Vagina (tissue), 2 donors: ENCODE measurements at regions not wholly inside any gene's neighbourhood (a gene's known extent, or its start where the extent isn't known, plus 50 kb on each side); places are given as distances from the start of the nearest gene placed in this dataset.

Experiments
- DNase-seq, 2 donors: peaks; one replicate each; pipeline ENCODE4 v3.0.0-alpha.2; 2017; ENCODE audit errors: extremely low spot score in 2 of 2
- H3K27ac ChIP-seq: fragments of 200-600 bp; sonication (generic); one replicate; pipeline ENCODE4 v1.5.1; 2019
- H3K27me3 ChIP-seq: fragments of 200-600 bp; sonication (generic); one replicate; pipeline ENCODE4 v1.5.1; 2019
- H3K36me3 ChIP-seq, 2 donors: fragments of 200-600 bp; sonication (generic); one replicate each; pipeline ENCODE4 v1.5.1; 2017 to 2019
- H3K4me1 ChIP-seq: fragments of 200-600 bp; sonication (generic); one replicate; pipeline ENCODE4 v1.5.1; 2019
- H3K4me3 ChIP-seq, 2 donors: fragments of 200-600 bp; sonication (generic); 1 replicate in 1 of 2; 2 replicates in 1 of 2; pipeline ENCODE4 v1.5.1; 2016 to 2019
- H3K9me3 ChIP-seq: fragments of 200-600 bp; sonication (generic); one replicate; pipeline ENCODE4 v1.5.1; 2019
- POLR2A ChIP-seq, 2 donors: fragments of 450-650 bp; IDR thresholded peaks; one replicate each; pipeline ENCODE4 v1.6.1; 2017; ENCODE audit warnings: antibody characterized with exemption in 2 of 2, mild to moderate bottlenecking in 2 of 2, moderate library complexity in 2 of 2
- POLR2AphosphoS5 ChIP-seq, 2 donors: sonication (generic); formaldehyde crosslinking; IDR thresholded peaks; one replicate each; pipeline ENCODE4 v1.9.0; 2017; ENCODE audit warnings: antibody characterized with exemption in 2 of 2, mild to moderate bottlenecking in 2 of 2, low read depth in 1 of 2; ENCODE audit not compliant: insufficient read depth in 1 of 2
- intact Hi-C: fragments of 100-400 bp; cut with DNase I; formaldehyde crosslinking; loops from one replicate; pipeline ENCODE4 v1.15.1; 2023
- TF ChIP-seq, protein P1 (sequence below), 3 experiments: fragments of 450-650 bp in 2 of 3; fragments of 200-600 bp in 1 of 3; sonication (generic) in 1 of 3; IDR thresholded peaks; one replicate each; pipeline ENCODE4 v1.5.1; 2017 to 2019; ENCODE audit warnings: antibody characterized with exemption in 3 of 3, mild to moderate bottlenecking in 2 of 3, moderate library complexity in 2 of 3

DNA sequence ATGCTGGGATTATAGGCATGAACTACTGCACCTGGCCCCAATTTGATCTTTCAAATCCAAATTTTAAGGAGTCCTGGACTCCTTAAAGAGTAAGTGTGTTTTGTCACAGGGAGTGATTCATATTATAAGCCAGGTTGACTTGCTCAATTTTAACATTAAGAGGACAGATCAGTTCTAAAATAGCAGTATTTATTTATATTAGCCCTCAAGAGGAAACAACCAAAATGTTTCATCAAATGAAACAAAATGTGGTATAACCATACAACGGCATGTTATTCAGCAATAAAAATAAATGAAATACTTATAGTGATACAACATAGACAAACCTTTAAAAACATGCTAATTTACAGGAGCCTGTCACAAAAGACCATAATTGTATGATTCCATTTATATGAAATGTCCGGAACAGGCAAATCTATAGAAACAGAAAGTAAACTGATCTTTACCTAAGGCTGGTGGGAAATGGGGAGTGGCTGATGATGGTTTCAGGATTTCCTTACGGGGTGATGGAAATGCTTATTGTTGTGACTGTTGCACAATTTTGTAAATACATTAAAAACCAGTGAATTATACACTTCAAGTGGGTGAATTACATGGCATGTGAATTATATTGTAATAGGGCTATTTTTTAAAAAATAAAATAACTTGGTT is 637.4 kb downstream of the MMUT start:
- TF ChIP-seq POLR2A (IDR thresholded peaks at IDR 0.05) (no peak), POLR2AphosphoS5 (IDR thresholded peaks at IDR 0.05; ENCODE audit: insufficient read depth in 1 of 2, low read depth in 1 of 2) (no peak)
- TF ChIP-seq, protein P1, sequence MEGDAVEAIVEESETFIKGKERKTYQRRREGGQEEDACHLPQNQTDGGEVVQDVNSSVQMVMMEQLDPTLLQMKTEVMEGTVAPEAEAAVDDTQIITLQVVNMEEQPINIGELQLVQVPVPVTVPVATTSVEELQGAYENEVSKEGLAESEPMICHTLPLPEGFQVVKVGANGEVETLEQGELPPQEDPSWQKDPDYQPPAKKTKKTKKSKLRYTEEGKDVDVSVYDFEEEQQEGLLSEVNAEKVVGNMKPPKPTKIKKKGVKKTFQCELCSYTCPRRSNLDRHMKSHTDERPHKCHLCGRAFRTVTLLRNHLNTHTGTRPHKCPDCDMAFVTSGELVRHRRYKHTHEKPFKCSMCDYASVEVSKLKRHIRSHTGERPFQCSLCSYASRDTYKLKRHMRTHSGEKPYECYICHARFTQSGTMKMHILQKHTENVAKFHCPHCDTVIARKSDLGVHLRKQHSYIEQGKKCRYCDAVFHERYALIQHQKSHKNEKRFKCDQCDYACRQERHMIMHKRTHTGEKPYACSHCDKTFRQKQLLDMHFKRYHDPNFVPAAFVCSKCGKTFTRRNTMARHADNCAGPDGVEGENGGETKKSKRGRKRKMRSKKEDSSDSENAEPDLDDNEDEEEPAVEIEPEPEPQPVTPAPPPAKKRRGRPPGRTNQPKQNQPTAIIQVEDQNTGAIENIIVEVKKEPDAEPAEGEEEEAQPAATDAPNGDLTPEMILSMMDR (IDR thresholded peaks at IDR 0.05), result no peak
- Histone ChIP-seq H3K36me3 (no peaks in the 10 kb centered on the region), H3K4me3 (no peak overlapping the region), H3K27me3 (no peaks in the 10 kb centered on the region), H3K27ac (no peak overlapping the region), H3K4me1 (peaks cover 7% of the 10 kb centered on the region), H3K9me3 (no peaks in the 10 kb centered on the region)
- no peak for DNase-seq
- intact Hi-C loops, result no loop called here

DNA sequence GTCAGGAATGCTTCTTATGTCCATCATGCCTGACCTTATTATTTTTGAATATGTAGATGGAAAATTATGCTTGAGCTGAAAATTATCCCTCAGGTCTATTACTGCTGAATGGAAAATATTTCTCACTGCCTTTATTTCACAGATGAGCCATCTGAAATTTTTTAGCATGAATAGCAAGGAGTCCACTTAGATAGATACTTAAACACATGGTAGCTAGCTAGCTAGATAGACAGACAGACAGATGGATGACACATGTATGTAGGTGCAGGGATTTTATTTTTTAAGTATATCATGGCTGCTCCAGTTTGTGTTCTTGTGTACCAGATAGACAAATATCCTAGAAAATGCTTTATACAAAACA is 645.0 kb downstream of the MMUT start:
- Histone ChIP-seq H3K36me3 (no peaks in the 10 kb centered on the region), H3K9me3 (no peaks in the 10 kb centered on the region), H3K27me3 (no peaks in the 10 kb centered on the region), H3K4me3 (no peak overlapping the region), H3K27ac (no peak overlapping the region), H3K4me1 (no peaks in the 10 kb centered on the region)
- no peak for DNase-seq
- TF ChIP-seq POLR2AphosphoS5 (IDR thresholded peaks at IDR 0.05; ENCODE audit: insufficient read depth in 1 of 2, low read depth in 1 of 2), result no peak
- TF ChIP-seq, protein P1 (IDR thresholded peaks at IDR 0.05), result no peak
- intact Hi-C loops, result no loop called here

DNA sequence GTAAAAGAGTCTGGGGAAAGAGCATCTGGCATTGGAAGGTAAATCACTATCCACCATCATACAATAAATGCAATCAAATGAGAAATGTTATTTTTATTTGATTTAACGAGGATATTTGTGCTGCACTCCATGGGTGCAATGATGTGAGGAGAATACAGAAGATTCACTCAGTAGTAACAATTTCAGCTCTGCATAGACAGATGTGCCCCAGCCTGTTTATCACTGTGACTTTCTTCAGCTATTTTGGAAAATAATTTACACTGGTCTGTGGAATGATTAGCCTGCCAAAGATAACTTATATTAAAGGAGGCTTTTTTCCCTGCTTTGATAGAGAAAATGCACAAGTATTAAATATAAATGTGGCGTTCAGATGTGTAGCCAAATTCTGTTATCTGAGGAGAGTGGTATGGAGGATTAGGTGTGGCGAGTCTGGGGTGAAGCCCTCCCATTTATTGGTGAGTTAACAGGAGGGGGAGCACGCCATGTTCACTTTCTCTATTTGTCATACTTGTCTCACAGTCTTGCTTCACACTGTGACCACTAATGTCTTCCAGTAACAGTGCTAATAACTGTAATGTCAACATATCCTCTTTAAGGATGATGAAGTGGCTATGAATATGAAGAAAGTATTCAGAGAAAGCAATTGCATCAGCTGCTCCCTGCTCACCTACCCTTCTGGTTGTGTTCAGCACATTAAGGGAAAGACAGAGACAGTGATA is 645.6 kb downstream of the MMUT start:
- Histone ChIP-seq H3K4me1 (no peaks in the 10 kb centered on the region), H3K27ac (no peak overlapping the region), H3K36me3 (no peaks in the 10 kb centered on the region), H3K9me3 (no peaks in the 10 kb centered on the region), H3K4me3 (no peak overlapping the region), H3K27me3 (no peaks in the 10 kb centered on the region)
- intact Hi-C loops, result no loop called here
- no peak for TF ChIP-seq POLR2AphosphoS5 (IDR thresholded peaks at IDR 0.05; ENCODE audit: insufficient read depth in 1 of 2, low read depth in 1 of 2)
- no peak for TF ChIP-seq POLR2A (IDR thresholded peaks at IDR 0.05)
- TF ChIP-seq, protein P1 (IDR thresholded peaks at IDR 0.05), result no peak
- DNase-seq, result no peak

DNA sequence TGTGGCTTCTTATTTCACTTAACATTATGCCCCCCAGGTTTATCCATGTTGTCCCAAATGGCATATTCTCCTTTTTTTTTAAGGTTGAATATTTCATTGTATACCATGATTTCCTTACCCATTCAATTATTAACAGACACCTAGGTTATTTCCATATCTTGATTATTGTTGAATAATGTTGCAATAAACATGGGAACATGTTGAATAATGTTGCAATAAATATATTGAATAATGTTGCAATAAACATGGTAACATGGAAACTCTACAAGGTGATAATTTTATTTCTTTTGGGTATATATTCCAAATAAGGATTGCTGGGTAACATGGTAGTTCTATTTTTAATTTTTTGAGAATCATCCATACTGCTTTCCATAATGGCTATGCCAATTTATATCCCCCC is 648.1 kb downstream of the MMUT start:
- H3K9me3 ChIP-seq, result no peaks in the 10 kb centered on the region
- DNase-seq, result no peak
- H3K36me3 ChIP-seq, result no peaks in the 10 kb centered on the region
- no peak overlapping the region for H3K4me3 ChIP-seq
- intact Hi-C loops, result no loop called here
- H3K27ac ChIP-seq, result no peak overlapping the region
- H3K27me3 ChIP-seq, result no peaks in the 10 kb centered on the region
- TF ChIP-seq, protein P1 (IDR thresholded peaks at IDR 0.05), result no peak
- TF ChIP-seq POLR2A (IDR thresholded peaks at IDR 0.05) (no peak), POLR2AphosphoS5 (IDR thresholded peaks at IDR 0.05; ENCODE audit: insufficient read depth in 1 of 2, low read depth in 1 of 2) (no peak)
- H3K4me1 ChIP-seq, result no peaks in the 10 kb centered on the region

DNA sequence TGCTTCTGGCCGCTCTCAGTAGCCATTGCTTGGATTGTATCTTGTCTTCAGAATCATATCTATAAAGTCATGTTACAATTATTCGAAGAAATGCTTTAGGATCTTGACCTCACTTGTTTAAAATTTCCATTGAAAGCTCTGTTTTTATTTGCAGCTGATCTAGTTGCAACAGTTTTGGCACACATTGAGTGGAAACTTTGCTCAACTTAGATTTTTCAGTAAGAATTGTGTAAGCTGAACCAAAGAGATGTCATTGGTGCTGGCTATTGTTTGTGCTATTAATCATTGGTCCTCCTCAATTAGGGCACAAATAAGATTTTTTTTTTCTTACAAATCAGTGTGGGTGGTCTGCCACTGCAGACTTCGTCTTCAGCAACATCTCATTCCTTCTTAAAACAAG is 649.2 kb downstream of the MMUT start:
- H3K27ac ChIP-seq, result no peak overlapping the region
- H3K36me3 ChIP-seq, result no peaks in the 10 kb centered on the region
- intact Hi-C loops, result no loop called here
- no peaks in the 10 kb centered on the region for H3K27me3 ChIP-seq
- DNase-seq, result no peak
- no peak overlapping the region for H3K4me3 ChIP-seq
- TF ChIP-seq POLR2AphosphoS5 (IDR thresholded peaks at IDR 0.05; ENCODE audit: insufficient read depth in 1 of 2, low read depth in 1 of 2) (no peak), POLR2A (IDR thresholded peaks at IDR 0.05) (no peak)
- TF ChIP-seq, protein P1 (IDR thresholded peaks at IDR 0.05), result no peak
- no peaks in the 10 kb centered on the region for H3K9me3 ChIP-seq
- no peaks in the 10 kb centered on the region for H3K4me1 ChIP-seq
